Mucosa of gallbladder (tissue), 1 donor: ENCODE measurements at regions not wholly inside any gene's neighbourhood (a gene's known extent, or its start where the extent isn't known, plus 50 kb on each side); places are given as distances from the start of the nearest gene placed in this dataset.
"Not testable (repeated sequence)": the region's sequence is repeated elsewhere in the genome, so short reads cannot be mapped to it uniquely, and the experiment has no call there.

Experiments used
- DNase-seq: peaks from one replicate; pipeline ENCODE4 v3.0.0-alpha.2; 2020; ENCODE audit warnings: low spot score
- donor health status: DM: no; HTN: no; CAD: no.

- no peak for DNase-seq
Measured at GRCh38 chr11:57917632-57918031, 106.0 kb upstream of the OR9Q1 start.

GRCh38 chr11:57920971-57921370 is 102.7 kb upstream of the OR9Q1 start:
- no peak for DNase-seq

DNA sequence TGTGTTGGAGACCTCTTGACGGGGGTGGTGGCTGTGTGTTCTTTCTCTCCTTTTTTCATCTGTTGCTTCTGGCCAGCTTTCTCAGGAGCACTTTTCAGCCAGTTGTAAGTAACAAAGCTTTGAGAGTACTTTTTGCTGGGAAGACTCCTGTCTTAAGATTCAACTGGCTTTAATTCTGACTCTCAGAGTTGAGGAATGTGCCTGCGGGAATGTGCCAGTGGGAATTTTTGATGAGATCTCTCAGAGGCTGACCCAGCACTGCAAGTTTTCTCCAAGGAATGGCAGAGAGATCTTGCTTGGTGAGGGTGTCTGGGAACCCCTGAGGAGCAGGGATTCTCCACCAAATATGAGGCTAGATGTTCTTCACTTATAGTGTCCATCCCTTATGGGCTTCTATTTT is 91.6 kb upstream of the OR9Q1 start:
- no peak for DNase-seq

GRCh38 chr11:57935402-57936049 is 88.2 kb upstream of the OR9Q1 start:
- no peak for DNase-seq

DNA sequence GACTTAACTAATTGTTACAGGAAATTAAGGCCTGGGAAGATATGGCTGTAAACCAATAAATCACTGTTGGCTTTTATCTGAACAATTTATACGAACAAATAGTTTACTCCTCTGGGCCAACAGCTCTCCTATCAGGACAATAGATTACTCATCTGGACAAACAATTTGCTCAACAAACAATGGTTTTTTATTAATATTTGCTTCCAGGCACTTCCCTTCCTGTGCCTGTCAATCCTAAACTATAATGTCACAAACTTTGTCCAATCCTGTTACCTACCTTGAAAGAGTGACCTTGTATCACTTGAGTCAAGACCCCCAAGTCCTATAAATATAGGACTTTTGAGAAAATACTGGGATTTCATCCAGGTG is 87.6 kb upstream of the OR9Q1 start:
- no peak for DNase-seq

- no peak for DNase-seq
Measured at GRCh38 chr11:57937431-57937830, 86.2 kb upstream of the OR9Q1 start.

- DNase-seq: no peak
Measured at GRCh38 chr11:57938351-57938750, 85.3 kb upstream of the OR9Q1 start.

DNA sequence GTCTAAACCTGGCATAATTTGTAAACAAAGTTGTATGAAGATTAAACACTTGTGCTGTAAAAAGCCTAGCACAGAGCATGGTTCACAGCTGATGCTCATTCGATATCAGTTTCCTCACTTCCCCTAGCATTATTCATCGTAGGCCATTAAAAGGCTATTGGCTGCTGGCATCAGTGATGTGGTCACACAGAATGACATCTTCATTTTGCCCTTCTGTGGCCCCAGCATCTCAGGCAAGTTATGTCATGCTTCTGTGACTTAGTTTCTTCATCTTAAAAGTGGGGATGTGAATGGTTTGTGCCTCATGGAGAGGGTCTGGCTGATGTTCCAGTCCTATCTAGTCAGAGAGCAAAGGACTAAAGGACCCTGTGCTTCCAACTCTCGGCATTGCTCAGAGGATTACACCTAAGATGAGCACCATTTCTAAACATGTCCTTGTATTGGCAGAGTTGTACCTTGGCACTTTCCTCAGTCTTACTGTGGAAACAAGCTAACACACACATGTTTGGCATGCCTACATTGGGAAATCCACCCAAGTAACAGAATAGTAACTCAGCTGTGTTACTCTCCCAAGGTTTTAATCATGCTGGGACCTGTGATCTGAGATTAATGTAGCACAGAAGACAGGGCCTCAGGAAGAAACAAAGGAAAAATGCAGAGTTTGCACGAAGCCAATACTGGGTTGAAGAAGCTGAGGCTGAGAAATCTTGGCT is 83.5 kb upstream of the OR9Q1 start:
- DNase-seq: no peak

GRCh38 chr11:57941875-57942274 is 81.8 kb upstream of the OR9Q1 start:
- DNase-seq: no peak

- no peak for DNase-seq
Measured at GRCh38 chr11:57942808-57943207, 80.9 kb upstream of the OR9Q1 start.

- DNase-seq: not testable (repeated sequence)
Measured at GRCh38 chr11:57943766-57944165, 79.9 kb upstream of the OR9Q1 start.

- no peak for DNase-seq
Measured at GRCh38 chr11:57946628-57947027, 77.1 kb upstream of the OR9Q1 start.

DNA sequence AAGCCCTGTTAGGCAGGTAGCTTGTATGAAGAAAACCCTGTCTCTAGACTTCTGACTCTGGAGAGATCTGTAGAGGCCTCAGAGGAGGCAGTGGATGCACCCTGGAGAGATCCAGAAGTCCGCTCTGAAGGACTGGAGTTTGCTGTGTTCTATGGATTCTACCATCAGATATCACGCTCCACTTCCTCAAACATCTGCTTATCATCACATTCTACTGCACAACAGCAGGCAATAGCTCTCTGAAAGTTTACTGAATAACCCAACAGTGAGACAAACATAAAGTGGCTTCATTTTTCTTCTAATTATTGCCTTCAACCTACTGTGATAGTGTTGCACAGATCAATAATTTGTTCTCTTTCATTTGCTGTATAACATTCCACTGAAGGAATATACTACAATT is 59.0 kb upstream of the OR9Q1 start:
- DNase-seq: no peak

DNA sequence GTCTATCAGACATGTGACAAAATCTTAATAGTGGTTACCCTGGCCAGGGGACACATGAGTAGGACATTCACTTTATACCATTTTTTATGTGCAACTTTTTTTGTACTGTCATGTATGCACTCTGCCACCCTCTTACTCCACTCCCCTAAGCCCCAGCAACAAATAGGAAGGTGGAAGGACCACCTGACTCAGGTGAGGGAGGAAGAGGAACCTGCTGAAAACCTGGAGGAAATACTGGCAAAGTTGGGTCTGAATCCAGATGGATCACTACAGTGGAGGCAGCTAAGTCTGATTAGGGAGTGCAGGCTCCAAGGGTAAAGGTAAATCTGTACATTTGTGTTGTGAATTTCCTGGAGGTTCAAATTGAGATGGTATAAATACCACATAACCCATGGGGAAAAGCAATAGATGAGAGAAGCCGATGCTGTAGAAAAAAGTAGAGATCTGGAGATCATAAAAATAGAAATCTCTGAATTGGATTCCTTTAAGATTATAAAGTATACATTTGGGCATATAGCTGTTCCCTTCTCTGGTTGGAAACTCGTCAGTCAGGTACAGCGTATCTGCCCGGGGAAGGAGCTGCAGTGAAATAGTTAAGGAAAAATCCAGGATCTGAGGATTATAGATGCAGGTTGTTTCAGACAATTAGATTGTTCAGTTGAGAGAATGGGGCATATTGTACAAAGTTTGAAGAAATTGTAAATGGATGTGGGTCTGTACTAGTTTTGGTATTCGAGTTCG is 52.2 kb upstream of the OR9Q1 start:
- no peak for DNase-seq

DNA sequence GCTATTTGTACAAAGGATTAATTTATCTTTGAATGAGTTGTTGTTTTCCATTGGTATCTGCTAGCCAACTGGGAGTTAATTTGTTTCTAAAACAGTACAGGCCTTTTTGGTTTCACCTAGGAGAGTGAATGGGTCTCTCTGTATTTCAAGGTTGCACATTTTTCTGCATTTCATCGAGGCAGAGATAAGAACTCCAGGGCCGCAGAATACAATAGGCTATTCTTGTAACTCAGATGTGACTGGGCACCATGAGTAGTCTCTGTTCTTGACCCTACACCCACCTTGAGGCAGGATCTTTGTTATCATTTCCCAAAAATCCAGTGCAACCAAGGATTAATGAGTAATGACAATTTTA is 51.7 kb upstream of the OR9Q1 start:
- no peak for DNase-seq
